PC-3 (cell line): ENCODE measurements at regions not wholly inside any gene's neighbourhood (a gene's known extent, or its start where the extent isn't known, plus 50 kb on each side); places are given as distances from the start of the nearest gene placed in this dataset.

Source experiments
- ATAC-seq: fragments of 200-7000 bp; cut with Tn5 transposase; 2 replicates; pipeline ENCODE4 v1.9.1; 2020; ENCODE audit warnings: mild to moderate bottlenecking, moderate library complexity
- BruUV-seq: library from RNA; stranded (reverse); fragments of 400-500 nt; replicated peaks from 2 replicates; lab custom pipeline; 2021; lab: Mats Ljungman, UMichigan
- CTCF ChIA-PET: fragments of 300-600 bp; sonication (Branson Sonifier 250); formaldehyde crosslinking; loops from one replicate; lab custom pipeline; 2022; ENCODE audit warnings: antibody characterized with exemption; lab: Charles Lee
- POLR2A ChIA-PET: fragments of 300-600 bp; sonication (Branson Sonifier 250); formaldehyde crosslinking; loops from one replicate; lab custom pipeline; 2022; ENCODE audit warnings: antibody characterized with exemption; ENCODE audit not compliant: unreplicated experiment; lab: Charles Lee
- DNase-seq: peaks from one replicate; pipeline ENCODE4 v3.0.0-alpha.2; 2015
- H2AFZ ChIP-seq: fragments of 300-600 bp; sonication (generic); 2 replicates; pipeline ENCODE4 v1.6.0; 2016; ENCODE audit warnings: antibody characterized with exemption, low read length
- H3F3A ChIP-seq: fragments of 300-600 bp; sonication (generic); one replicate; pipeline ENCODE4 v1.6.0; 2017; ENCODE audit warnings: antibody characterized with exemption, low read length, control low read depth, mild to moderate bottlenecking; ENCODE audit not compliant: unreplicated experiment
- H3K27ac ChIP-seq: fragments of 300-600 bp; sonication (generic); 2 replicates; pipeline ENCODE4 v1.5.1; 2016; ENCODE audit warnings: mild to moderate bottlenecking, low read length
- H3K27me3 ChIP-seq: fragments of 300-600 bp; sonication (generic); 2 replicates; pipeline ENCODE4 v1.6.1; 2016; ENCODE audit warnings: low read length, mixed read lengths
- H3K36me3 ChIP-seq: fragments of 300-600 bp; sonication (generic); 2 replicates; pipeline ENCODE4 v1.6.1; 2016; ENCODE audit warnings: low read depth, mixed run types, low read length, mixed read lengths
- H3K4me1 ChIP-seq: fragments of 300-600 bp; sonication (generic); 2 replicates; pipeline ENCODE4 v1.5.1; 2016; ENCODE audit warnings: low read length; ENCODE audit not compliant: insufficient read depth
- H3K4me2 ChIP-seq: fragments of 300-600 bp; sonication (generic); 2 replicates; pipeline ENCODE4 v1.6.0; 2016; ENCODE audit warnings: low read length
- H3K4me3 ChIP-seq: fragments of 300-600 bp; sonication (generic); 2 replicates; pipeline ENCODE4 v1.5.1; 2016; ENCODE audit warnings: mild to moderate bottlenecking, low read length, mixed read lengths
- H3K79me2 ChIP-seq: fragments of 300-600 bp; sonication (generic); 2 replicates; pipeline ENCODE4 v1.6.1; 2017; ENCODE audit warnings: low read length, mixed read lengths
- H3K9ac ChIP-seq: fragments of 300-600 bp; sonication (generic); 2 replicates; pipeline ENCODE4 v1.6.0; 2016; ENCODE audit warnings: mild to moderate bottlenecking, low read length
- H3K9me2 ChIP-seq: fragments of 300-600 bp; sonication (generic); replicated peaks from 2 replicates; pipeline ENCODE4 v1.6.1; 2016; ENCODE audit warnings: mixed run types, low read length, mixed read lengths
- H3K9me3 ChIP-seq: fragments of 300-600 bp; sonication (generic); 2 replicates; pipeline ENCODE4 v1.6.1; 2016; ENCODE audit warnings: low read length, mixed read lengths
- H4K20me1 ChIP-seq: fragments of 300-600 bp; sonication (generic); 2 replicates; pipeline ENCODE4 v1.6.1; 2016; ENCODE audit warnings: low read length, mixed read lengths
- EZH2 ChIP-seq: fragments of 300-600 bp; sonication (generic); IDR thresholded peaks from one replicate; pipeline ENCODE4 v1.6.1; 2017; ENCODE audit warnings: antibody characterized with exemption, mild to moderate bottlenecking, low read length; ENCODE audit not compliant: unreplicated experiment
- EZH2phosphoT487 ChIP-seq: fragments of 300-600 bp; sonication (generic); IDR thresholded peaks from 2 replicates; pipeline ENCODE4 v1.6.1; 2018; ENCODE audit warnings: mild to moderate bottlenecking, antibody characterized with exemption, low read length, borderline replicate concordance
- intact Hi-C: fragments of 100-400 bp; cut with micrococcal nuclease; formaldehyde crosslinking; loops from 2 replicates; pipeline ENCODE4 v1.9.0; 2023
- TF ChIP-seq, protein P1 (sequence below): fragments of 300-600 bp; sonication (generic); conservative IDR thresholded peaks from 2 replicates; pipeline ENCODE4 v1.5.1; 2017; ENCODE audit warnings: antibody characterized with exemption, low read depth, mild to moderate bottlenecking, low read length

GRCh38 chr2:142280831-142281230, 150.0 kb upstream of the LRP1B start:
- Histone ChIP-seq H3K79me2 (no peaks in the 10 kb centered on the region), H3F3A (no peaks in the 10 kb centered on the region), H3K4me2 (no peak overlapping the region), H3K9me3 (no peaks in the 10 kb centered on the region), H3K9me2 (no peaks in the 10 kb centered on the region), H3K27ac (no peak overlapping the region), H3K4me3 (no peak overlapping the region), H4K20me1 (no peaks in the 10 kb centered on the region), H3K36me3 (no peaks in the 10 kb centered on the region), H3K9ac (no peak overlapping the region), H2AFZ (no peak overlapping the region), H3K4me1 (no peaks in the 10 kb centered on the region; the same call in 1 of the 2 replicates), H3K27me3 (0 out of 2 replicates have a peak, but pooled peaks cover 4% of the 10 kb centered on the region)
- intact Hi-C loops: loop anchor here (5.0 kb wide), 1 partner anchor 316 kb away; no protein-coding TSS in a partner anchor
- no TSS peak for BruUV-seq
- POLR2A ChIA-PET: no interaction called here
- ATAC-seq (no peak), DNase-seq (no peak)
- TF ChIP-seq EZH2phosphoT487 (no peak), EZH2 (no peak)
- TF ChIP-seq, protein P1, sequence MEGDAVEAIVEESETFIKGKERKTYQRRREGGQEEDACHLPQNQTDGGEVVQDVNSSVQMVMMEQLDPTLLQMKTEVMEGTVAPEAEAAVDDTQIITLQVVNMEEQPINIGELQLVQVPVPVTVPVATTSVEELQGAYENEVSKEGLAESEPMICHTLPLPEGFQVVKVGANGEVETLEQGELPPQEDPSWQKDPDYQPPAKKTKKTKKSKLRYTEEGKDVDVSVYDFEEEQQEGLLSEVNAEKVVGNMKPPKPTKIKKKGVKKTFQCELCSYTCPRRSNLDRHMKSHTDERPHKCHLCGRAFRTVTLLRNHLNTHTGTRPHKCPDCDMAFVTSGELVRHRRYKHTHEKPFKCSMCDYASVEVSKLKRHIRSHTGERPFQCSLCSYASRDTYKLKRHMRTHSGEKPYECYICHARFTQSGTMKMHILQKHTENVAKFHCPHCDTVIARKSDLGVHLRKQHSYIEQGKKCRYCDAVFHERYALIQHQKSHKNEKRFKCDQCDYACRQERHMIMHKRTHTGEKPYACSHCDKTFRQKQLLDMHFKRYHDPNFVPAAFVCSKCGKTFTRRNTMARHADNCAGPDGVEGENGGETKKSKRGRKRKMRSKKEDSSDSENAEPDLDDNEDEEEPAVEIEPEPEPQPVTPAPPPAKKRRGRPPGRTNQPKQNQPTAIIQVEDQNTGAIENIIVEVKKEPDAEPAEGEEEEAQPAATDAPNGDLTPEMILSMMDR: no peak
- CTCF ChIA-PET: no interaction called here

DNA sequence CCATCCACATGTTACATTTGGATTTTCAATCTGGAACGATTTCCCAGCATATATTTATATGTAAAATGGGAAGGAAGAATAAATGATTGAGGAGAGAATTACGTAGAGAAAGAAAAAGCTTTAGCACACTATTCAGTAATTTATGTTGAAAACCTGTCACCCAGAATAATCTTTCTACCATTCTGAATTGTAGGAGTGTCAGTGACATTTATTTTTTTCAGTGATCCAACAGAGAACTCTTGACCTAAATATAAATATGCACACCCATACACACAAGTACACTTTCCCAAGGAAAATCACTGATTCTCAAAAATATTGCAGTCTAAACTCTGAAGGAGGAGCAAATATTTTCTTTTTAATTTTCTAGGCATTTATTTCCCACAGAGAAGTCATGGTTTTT, 140.2 kb upstream of the LRP1B start:
- no peaks in the 10 kb centered on the region for H3K36me3 ChIP-seq
- no peaks in the 10 kb centered on the region for H3K27me3 ChIP-seq
- TF ChIP-seq, protein P1: no peak
- TF ChIP-seq EZH2phosphoT487 (no peak), EZH2 (no peak)
- no TSS peak for BruUV-seq
- ChIA-PET POLR2A (no interaction called here), CTCF (no interaction called here)
- H4K20me1 ChIP-seq: no peaks in the 10 kb centered on the region
- H3K27ac ChIP-seq: no peak overlapping the region
- no peak overlapping the region for H3K4me2 ChIP-seq
- H3K9me3 ChIP-seq: no peaks in the 10 kb centered on the region
- DNase-seq (no peak), ATAC-seq (no peak)
- no peak overlapping the region for H2AFZ ChIP-seq
- H3K9ac ChIP-seq: no peak overlapping the region
- no peaks in the 10 kb centered on the region for H3K79me2 ChIP-seq
- H3F3A ChIP-seq: no peaks in the 10 kb centered on the region
- no peaks in the 10 kb centered on the region for H3K9me2 ChIP-seq
- no peaks in the 10 kb centered on the region for H3K4me1 ChIP-seq
- intact Hi-C loops: no loop called here
- no peak overlapping the region for H3K4me3 ChIP-seq

- no peak overlapping the region for H2AFZ ChIP-seq
- DNase-seq (no peak), ATAC-seq (no peak)
- TF ChIP-seq, protein P1: no peak
- H3K79me2 ChIP-seq: no peaks in the 10 kb centered on the region
- H3K27ac ChIP-seq: no peak overlapping the region
- no peaks in the 10 kb centered on the region for H4K20me1 ChIP-seq
- no TSS peak for BruUV-seq
- no peaks in the 10 kb centered on the region for H3K9me2 ChIP-seq
- intact Hi-C loops: no loop called here
- POLR2A ChIA-PET: no interaction called here
- no peaks in the 10 kb centered on the region for H3K4me1 ChIP-seq
- no peaks in the 10 kb centered on the region for H3F3A ChIP-seq
- H3K27me3 ChIP-seq: no peaks in the 10 kb centered on the region
- no peak overlapping the region for H3K4me2 ChIP-seq
- H3K36me3 ChIP-seq: no peaks in the 10 kb centered on the region
- H3K4me3 ChIP-seq: no peak overlapping the region
- no peaks in the 10 kb centered on the region for H3K9me3 ChIP-seq
- CTCF ChIA-PET: no interaction called here
- no peak overlapping the region for H3K9ac ChIP-seq
Observed at GRCh38 chr2:142270291-142270690, 139.5 kb upstream of the LRP1B start.
